ENCODE measurements at regions not wholly inside any gene's neighbourhood (a gene's known extent, or its start where the extent isn't known, plus 50 kb on each side); places are given as distances from the start of the nearest gene placed in this dataset.

- TF ChIP-seq CTCF (IDR thresholded peaks at IDR 0.05 in 4 of 5, conservative IDR thresholded peaks at IDR 0.05 in 1 of 5) (no peak), POLR2A (IDR thresholded peaks at IDR 0.05) (no peak)
Measured at GRCh38 chr10:78685466-78686103, 383.2 kb upstream of the ZMIZ1 start.

Data from gastrocnemius medialis (tissue), 4 donors.